UCSD-AML1 (cell line): ENCODE measurements at regions not wholly inside any gene's neighbourhood (a gene's known extent, or its start where the extent isn't known, plus 50 kb on each side); places are given as distances from the start of the nearest gene placed in this dataset.

ENCODE experiments used
- DNase-seq: peaks from one replicate; lab custom pipeline; 2025; ENCODE audit not compliant: unreplicated experiment; lab: John Stamatoyannopoulos, UW

DNA sequence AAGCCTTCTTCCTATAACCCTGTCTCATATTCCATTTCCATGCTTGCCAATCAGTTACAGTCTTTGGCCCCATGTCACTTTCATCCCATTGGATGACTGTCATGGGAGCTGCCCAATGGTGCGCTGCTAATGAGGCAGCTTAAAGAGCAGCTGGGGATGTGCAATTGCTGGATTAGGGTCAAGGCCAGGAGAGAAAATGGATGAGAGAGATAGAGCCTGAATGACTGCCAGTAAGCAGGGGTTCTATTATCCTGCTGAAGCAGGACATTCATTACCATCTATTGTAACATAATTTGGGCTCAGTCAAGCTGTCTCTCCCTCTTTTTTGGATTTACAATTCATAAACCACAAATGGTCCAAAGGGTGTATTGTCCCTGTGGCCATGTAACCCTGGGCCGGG, 909.0 kb downstream of the CENPC start:
- DNase-seq: no peak

DNA sequence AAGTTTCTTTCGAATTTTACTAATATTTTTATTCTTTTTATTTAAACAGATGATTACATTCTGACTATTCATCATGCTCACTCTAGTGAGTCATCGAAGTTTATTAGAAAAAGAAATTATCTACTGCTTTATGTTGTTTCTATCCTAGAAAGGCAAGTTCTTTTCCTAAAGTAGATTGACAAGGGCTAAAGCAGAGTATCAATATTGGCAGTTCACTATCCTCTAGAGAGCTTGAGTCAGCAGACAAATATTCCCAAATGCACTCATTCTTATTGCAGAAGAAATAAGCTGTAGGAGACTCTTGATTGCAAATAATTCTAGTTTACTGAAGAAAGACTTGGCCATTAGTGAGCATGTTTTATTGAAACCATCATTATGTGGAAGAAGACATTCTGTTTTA, 911.8 kb downstream of the CENPC start:
- no peak for DNase-seq

DNA sequence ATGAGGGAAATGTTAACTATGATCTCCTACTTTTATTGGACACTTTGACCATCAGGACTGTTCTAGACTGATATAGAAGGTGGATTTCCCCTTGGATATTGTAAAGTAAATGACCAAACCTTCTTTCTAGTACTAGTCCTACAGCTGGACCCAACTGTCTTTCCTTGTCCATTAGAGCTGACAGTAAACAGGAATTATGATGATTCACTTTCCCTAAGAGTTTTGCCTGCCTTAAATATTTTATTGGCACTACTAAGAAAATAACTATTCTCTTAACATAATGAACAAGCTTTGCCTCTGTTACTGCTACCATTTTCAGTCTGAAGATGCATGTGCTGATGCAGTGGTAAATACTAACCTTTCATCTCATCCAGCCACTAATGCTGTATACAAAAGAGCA, 915.4 kb downstream of the CENPC start:
- DNase-seq: no peak

DNA sequence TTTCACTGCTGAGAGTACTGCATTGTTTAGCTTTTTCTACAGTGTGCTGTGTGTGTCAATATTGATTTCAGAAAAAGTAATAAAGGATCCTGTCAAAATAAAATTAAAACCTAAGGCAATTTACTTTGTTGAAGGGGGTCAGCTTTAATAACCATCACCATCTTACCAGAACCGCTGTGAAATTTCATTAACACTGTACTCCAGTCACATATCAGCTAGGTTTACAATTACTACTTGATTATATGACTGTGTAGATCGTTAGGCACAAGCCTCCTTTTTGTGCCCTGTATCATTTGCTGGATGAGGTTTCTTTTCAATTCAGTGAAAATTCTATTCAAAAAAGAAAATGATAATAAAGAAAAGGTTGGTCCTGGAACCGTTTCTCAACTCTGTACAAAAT, 917.2 kb downstream of the CENPC start:
- DNase-seq: no peak

DNA sequence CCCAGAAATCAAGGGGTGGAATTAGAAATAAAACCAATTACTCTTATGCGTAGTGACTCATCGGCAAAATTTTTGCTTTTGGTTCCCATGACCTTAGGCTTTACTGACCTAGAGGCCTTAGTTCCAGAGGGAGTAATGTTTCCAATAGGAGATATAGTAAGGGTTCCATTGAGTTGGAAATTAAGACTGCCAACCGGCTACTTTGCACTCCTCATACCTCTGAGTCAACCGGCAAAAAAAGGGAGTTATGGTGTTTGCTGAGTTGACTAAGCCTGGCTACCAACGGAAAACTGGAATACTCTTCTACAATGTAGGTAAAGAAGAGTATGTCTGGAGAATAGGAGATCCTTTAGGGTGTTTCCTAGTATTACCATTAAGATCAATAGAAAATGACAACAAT, 919.8 kb downstream of the CENPC start:
- DNase-seq: no peak

DNA sequence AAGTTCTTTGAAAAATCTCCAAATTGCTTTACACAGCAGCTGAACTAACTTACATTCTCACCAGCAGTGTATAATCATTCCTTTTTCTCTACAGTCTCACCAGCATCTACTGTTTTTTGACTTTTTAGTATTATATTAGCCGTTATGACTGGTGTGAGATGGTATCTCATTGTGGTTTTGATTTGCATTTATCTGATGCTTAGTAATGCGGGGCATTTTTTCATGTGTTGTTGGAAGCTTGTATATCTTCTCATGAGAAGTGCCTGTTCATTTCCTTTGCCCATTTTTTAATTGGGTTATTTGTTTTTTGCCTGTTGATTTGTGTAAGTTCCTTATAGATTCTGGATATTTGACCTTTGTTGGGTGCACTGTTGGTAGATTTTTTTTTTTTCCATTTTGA, 931.7 kb downstream of the CENPC start:
- no peak for DNase-seq

DNA sequence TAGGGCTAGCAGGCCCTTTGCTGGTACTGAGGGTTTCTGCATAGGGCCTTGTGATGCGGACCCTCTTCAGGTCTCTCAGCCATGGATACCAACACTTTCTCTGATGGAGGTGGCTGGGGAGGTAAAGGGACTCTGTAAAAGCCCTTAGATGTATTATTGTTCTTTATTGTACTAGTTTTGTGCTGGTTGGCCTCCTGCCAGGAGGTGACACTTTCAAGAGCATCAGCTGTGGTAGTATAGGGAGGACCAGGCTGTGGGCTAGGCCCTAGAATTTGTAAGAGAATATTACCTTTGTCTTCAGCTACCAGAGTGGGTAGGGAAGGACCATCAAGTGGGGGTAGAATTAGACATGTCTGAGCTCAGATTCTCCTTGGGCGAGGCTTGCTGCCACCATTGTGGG, 936.3 kb downstream of the CENPC start:
- no peak for DNase-seq

DNA sequence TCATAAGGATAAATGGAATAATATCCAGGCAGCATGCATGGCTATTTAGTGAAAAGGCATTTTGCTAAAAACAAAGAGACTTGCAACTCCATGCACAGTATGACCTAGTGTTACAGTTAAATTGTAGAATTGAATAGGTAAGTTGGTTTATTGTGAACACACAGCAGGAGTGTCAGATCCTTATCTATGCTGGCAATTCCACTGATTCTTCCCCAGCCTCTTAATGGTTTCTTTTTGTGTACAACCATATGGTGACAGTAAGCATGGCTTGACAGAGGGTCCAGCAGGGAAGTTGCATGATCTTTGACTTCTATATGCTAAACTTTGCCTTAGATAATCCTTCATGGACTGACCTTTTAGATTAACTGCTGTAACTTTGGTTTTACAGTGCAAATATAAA, 936.6 kb upstream of the EPHA5 start:
- no peak for DNase-seq

DNA sequence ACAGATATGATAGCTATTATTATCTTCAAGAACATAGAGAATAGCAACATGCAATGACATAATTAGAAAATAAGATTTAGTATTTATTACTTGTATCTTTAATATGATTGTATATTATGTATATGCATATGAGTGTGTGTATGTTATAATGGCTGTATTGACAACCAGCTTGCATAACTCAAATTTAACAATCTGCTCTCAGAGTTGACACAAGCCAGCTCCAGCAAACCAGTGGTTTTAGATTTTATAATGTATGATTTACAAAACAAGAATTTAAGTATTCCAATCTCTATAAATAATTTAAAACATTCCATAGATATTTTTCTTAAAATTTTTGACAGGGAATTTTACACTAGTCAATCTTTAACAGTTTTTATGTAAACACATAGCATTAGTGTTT, 935.9 kb upstream of the EPHA5 start:
- DNase-seq: no peak

DNA sequence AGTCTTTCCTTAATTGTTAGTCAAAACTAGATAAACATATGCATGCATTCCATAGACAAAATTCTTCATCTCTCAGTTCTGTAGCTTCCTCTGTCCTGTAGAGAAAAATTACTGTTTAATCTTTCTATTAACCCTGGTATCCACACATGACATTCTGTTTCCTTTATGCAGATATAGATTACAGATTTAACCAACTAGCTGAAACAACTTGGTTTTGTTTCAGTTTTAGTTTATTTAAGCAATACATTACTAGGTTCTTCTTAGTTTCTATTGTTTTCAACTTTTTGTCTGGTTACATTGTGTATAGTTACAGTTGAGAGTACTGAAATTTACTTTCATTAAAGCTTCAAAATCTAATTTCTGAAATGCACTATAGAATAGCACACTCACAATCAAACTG, 933.9 kb upstream of the EPHA5 start:
- DNase-seq: no peak

DNA sequence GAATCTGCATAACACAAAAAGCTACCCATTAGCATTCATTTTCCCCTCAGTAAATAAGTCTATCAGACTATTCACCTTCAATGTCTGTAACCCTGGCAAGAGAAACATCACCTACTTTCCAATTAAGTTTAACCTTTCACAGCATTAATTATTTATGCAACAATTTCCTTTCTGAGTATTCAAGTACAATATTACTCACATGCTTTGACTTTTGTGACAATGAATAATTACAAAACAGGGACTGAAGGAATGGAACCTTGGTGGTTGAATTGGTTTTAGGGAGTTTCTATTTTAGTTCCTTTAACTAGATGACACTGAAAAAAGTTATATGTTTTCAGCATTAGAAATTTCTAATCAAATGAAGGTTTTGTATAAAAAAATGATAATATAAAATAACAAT, 932.3 kb upstream of the EPHA5 start:
- no peak for DNase-seq

DNA sequence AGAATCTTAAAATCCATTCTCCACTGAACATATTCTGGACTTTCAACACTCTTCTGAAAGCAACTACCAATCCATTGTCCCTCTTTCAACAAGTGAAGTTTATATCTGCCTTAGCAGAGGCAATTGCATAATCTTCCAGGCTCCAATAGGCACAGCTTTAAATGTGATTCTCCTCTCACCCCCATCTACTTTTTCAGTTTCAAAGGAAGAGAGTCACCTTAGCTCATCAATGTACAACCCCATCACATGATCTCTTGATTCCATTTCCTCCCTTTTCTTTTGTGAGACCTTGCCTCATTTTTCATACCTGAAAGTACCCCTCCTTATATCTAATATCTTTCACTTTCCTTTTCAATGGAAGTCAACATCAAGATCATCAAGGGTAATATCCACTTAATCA, 921.7 kb upstream of the EPHA5 start:
- DNase-seq: no peak

DNA sequence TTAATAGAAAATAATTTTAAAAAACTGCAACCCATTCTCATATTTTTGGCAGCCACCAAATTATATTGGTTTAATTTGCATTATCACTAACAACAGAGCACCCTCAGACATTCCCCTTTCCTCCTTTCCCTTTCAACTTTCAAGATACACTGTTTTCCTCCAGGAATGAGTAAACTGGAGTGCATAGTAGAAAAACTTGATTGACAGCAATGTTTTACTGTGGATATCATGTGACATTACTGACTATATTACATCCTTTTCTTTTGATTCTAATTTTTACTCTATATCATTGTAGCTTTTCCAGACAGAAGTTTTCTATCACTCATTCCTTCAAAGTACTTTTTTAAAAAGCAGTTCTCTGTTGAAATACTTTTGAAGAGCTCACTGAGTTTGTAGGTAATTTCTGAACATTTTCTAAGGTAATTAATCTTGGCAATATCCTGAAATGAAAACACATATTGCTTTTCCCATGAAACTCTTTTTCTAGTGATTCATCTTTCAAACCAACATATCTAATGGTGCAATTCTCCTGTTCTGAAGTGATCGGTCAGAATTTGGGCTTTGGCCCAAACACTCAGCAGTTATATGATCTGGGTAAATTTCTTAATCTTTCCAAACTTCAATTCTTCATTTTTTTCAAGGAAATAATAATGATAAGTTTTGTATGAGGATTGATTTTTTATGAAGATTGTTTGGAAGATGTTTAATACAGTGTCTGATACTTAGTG, 920.4 kb upstream of the EPHA5 start:
- no peak for DNase-seq

DNA sequence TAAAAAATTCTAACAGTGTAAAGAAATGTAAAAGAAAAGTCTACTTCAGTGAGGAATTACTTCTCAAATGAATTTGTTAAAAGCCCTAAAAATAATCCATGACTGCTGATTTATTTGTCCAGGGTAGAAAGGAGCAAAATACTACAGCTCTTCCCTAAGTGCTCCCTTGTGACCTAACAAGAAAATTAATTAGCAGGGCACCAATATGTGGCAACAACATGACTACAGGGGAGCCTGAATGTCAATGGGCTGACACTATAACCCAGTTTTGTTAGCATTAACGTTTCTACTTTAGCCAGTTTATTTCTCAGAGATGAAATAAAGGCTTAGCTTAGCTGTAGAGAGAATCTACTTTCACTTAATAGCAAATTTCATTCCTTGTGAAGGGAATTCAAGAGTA, 918.9 kb upstream of the EPHA5 start:
- no peak for DNase-seq

DNA sequence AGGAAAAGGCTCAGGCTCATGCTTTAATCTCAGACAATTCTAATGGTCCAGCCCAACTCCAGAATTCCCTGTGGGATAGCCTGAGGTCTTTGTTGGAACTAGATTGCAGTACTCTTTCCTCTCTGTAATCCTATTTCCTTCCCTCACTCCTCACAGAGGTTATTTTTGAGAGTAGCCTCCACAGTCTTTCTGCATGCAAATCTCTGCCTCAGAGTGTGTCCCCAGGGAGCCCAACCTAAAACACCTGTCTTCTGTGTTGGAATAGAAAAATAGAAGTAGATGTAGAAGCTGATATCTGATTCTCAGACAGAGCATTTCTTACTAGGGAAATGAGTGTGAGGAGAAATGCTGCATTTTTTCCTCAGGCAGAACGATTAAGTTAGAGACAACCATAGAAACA, 915.5 kb upstream of the EPHA5 start:
- DNase-seq: no peak

DNA sequence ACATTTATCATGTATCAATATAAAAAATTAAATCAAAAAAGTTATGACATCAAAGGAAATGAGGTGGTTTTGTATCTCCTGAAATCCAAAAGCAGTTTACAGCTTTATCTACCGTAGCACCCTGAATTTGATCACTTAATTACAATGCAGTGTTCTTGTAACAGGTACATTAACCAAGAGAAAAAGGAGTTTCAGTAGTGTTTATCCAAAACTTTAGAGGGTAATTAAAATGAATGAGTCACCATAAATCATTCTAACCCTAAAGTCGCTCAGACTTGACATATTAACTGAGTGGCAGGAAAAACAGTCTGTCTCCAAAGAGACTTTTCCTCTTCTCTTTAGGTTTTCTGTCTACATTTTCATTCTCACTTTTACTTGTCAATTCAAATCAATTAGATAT, 907.6 kb upstream of the EPHA5 start:
- no peak for DNase-seq

DNA sequence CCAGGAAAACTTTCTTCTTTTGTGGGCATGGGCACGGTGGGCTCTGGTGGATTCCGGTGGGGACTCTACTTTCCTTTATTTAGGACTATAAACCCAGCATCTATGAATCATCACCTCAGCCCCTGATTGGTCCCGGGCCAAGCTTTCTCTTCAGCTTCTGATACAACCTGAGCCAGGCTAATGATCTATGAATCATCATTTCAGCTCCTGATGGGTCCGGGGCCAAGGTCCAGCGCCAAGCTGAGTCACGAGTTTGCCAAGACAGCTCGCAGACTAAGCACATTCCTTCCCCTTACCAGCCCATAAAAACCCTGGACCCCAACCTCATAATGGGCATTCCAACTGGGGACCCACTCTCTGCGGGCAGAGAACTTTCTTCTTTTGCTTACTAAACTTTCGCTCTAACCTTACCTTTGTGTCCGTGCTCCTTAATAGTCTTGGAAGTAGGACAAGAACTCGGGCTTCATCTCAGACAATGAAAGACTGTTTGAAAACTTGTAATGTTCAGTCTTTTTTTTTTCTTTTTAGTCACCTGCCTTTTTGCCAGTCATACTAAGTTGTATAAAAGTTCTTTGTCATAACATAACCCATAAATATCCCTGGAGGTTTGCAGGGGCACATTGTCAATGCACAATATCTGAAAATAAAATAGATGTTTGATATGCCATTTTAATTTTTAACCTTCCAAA, 904.9 kb upstream of the EPHA5 start:
- no peak for DNase-seq

DNA sequence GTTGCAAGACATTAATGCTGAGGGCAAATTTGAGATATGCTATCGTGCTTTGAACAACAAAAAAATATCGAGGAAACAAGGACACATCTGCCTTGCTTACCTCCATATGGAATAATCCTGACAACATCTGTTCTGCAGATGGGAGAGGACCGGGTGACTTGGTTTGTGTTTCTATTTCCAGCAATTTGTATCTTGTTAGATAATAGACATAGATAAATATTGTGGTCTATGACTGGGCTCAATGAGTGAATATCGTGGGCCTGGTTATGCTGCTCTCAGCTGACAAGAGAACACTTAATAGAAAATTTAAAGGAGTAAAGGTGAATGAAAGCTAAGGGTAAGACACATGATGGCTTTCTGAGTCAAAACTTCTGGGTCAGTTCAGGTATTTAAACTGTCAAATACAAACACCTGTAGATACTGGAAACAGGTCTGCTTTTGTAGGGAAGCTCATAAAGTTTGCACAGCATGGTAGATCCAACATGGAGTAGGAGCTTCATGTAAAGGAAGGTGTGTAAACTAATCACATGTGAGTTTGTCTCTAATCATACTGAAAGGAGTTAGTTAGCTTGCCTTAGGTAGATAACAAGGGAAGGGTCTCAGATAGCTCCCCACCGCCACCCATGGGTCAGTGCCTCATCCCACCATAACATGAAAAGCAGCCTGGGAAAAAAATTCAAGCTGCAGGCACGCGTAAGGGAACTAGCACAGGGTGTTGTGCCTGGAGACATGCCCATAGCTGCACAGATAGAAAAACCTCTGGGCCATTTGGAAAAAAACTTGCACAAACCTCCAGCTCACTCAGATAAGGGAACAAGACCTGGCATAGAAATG, 904.1 kb upstream of the EPHA5 start:
- no peak for DNase-seq

DNA sequence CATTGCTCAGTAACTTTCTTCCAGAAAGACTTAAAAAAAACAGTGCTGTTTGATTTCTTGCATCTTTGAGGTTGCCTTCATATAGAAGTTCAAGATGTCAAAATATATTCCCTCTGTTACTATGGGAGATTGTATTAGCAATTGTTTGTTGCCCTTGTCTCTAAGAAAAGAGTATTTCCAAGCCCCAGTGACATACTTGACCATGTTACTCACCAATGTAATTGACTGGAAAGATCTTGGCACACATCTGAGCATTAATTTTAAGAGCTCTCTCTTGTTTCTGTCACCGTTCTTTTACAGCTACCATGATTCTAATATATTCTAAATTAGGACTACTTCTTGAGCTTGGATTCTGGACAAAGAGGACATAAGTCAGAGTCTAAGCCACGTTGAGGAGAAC, 902.7 kb upstream of the EPHA5 start:
- DNase-seq: no peak

DNA sequence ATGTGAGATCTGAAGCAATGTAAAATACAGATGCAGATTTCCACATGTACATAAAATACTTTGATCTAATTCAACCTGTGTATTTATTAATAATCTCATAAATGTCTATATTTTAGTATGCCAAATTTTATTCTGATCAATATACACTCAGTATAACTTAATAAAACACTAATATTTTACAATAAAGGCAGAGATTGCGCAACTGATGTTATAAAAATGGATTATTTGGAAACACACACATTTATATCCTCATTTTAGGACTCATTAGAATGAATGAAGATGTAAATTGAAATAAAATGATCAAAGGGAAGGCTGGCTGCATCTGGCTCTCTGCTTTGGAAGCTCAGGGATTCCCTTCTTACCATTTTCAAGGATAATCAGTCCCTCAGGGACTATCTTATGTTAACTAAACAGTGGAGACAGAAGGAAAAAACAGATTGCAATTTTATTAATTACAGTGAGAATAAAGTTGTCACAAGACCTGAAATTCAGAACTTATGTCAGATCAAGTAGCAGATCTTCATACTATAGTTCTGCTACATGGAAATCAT, 900.9 kb upstream of the EPHA5 start:
- no peak for DNase-seq

DNA sequence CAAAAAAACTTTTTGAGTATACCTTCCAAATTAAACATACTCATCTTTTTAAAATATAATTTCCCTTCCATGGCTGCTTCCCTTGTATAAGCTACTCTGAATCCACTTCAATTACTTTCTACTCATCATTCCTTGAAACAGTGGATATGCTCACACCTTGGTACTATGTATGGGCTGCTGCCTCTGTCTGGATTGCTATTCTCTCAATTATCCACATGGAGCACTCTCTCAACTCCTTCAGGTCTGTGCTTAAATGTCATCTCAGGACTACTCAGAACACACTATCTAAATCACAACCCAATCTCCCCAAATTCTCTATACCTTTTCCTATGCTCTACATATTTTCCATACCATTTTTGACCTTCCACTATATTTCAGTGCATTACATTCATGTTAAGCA, 898.9 kb upstream of the EPHA5 start:
- no peak for DNase-seq

DNA sequence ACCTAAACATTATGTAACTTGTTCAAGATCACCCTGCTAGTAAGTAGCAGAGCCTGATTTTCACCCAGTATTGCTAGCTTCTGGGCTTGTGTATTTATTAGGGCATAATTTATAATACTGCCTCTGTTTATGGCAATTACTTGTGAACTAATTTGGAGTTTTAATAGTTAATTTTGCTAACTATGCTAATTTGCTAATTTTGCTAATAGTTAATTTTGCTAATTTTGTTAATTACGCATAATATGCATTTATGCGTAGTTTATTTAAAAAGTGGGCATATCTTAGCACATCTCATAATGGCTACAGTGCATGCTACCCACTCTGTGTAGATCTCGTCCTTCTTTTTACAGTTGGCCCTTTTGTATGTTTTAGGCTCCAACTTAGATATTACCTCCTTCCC, 898.1 kb upstream of the EPHA5 start:
- DNase-seq: no peak
